GM12878 (cell line): ENCODE measurements at regions not wholly inside any gene's neighbourhood (a gene's known extent, or its start where the extent isn't known, plus 50 kb on each side); places are given as distances from the start of the nearest gene placed in this dataset.

Source experiments
- CHD1 ChIP-seq: IDR thresholded peaks from 2 replicates; pipeline ENCODE4 v1.6.1; 2012; ENCODE audit warnings: low read depth, low read length, improper control_type of control experiment
- CTCF ChIP-seq, 3 experiments: IDR thresholded peaks in 2 of 3; conservative IDR thresholded peaks in 1 of 3; 2 replicates each; pipeline ENCODE4 v1.5.1; 2011; ENCODE audit warnings: low read depth in 3 of 3, low read length in 3 of 3, mild to moderate bottlenecking in 3 of 3, control low read depth in 2 of 3, moderate library complexity in 2 of 3, inconsistent platforms in 1 of 3, mixed read lengths in 1 of 3; ENCODE audit not compliant: control insufficient read depth in 2 of 3, insufficient read depth in 1 of 3; ENCODE audit errors: extremely low read depth in 1 of 3
- MTA2 ChIP-seq: fragments of 450-650 bp; IDR thresholded peaks from 2 replicates; pipeline ENCODE4 v1.6.1; 2016; ENCODE audit warnings: low read depth, mild to moderate bottlenecking, moderate library complexity

GRCh38 chr15:62498712-62499111, 333.6 kb upstream of the C2CD4B start:
- TF ChIP-seq CHD1, result no peak
- no peak for TF ChIP-seq MTA2
- TF ChIP-seq CTCF (IDR thresholded peaks at IDR 0.05 in 2 of 3, conservative IDR thresholded peaks at IDR 0.05 in 1 of 3; ENCODE audit: control insufficient read depth in 2 of 3, extremely low read depth in 1 of 3, insufficient read depth in 1 of 3, low read depth in 3 of 3, low read length in 3 of 3), result no peak
